ENCODE measurements at regions not wholly inside any gene's neighbourhood (a gene's known extent, or its start where the extent isn't known, plus 50 kb on each side); places are given as distances from the start of the nearest gene placed in this dataset.

- TF ChIP-seq POLR2A (IDR thresholded peaks at IDR 0.05; ENCODE audit: low read depth, low read length) (no peak), TAF1 (IDR thresholded peaks at IDR 0.05; ENCODE audit: borderline replicate concordance, low read depth, low read length) (no peak), POLR2AphosphoS5 (IDR thresholded peaks at IDR 0.05; ENCODE audit: low read depth, low read length) (no peak)
Observed at GRCh38 chr7:65796205-65796604, 76.7 kb upstream of the VKORC1L1 start.
